Activated CD8-positive, alpha-beta T cell treated with anti-CD3 and anti-CD28 coated beads, Interleukin-2, amount 10 ng/mL, durations not matched to agents 7 days and 5 days (primary cell): ENCODE measurements at regions not wholly inside any gene's neighbourhood (a gene's known extent, or its start where the extent isn't known, plus 50 kb on each side); places are given as distances from the start of the nearest gene placed in this dataset.

Source experiments
- ATAC-seq: fragments of 150-1000 bp; cut with Tn5 transposase; one replicate; pipeline ENCODE4 v1.10.0; 2021; ENCODE audit warnings: moderate library complexity
- CTCF ChIA-PET: fragments of 350-600 bp; sonication (Branson Sonifier 250); formaldehyde crosslinking; loops from one replicate; lab custom pipeline; 2021; ENCODE audit warnings: antibody characterized with exemption; lab: Charles Lee
- POLR2A ChIA-PET: fragments of 350-600 bp; sonication (Branson Sonifier 250); formaldehyde crosslinking; loops from one replicate; lab custom pipeline; 2021; ENCODE audit warnings: antibody characterized with exemption; lab: Charles Lee
- DNase-seq: peaks from one replicate; pipeline ENCODE4 v3.0.0-alpha.2; 2020
- H3K27ac Mint-ChIP-seq: one replicate; pipeline ENCODE4 v1.8.0; 2021; ENCODE audit warnings: mild to moderate bottlenecking, mixed read lengths
- H3K27me3 Mint-ChIP-seq: one replicate; pipeline ENCODE4 v1.8.0; 2021; ENCODE audit warnings: low read depth, mixed read lengths
- H3K36me3 Mint-ChIP-seq: one replicate; pipeline ENCODE4 v1.8.0; 2021; ENCODE audit warnings: low read depth, mixed read lengths
- H3K4me1 Mint-ChIP-seq: one replicate; pipeline ENCODE4 v1.8.0; 2021; ENCODE audit warnings: low read depth, mixed read lengths
- H3K4me3 Mint-ChIP-seq: one replicate; pipeline ENCODE4 v1.8.0; 2021; ENCODE audit warnings: mild to moderate bottlenecking, mixed read lengths
- H3K9me3 Mint-ChIP-seq: one replicate; pipeline ENCODE4 v1.8.0; 2022; ENCODE audit warnings: mixed read lengths; ENCODE audit not compliant: insufficient read depth

DNA sequence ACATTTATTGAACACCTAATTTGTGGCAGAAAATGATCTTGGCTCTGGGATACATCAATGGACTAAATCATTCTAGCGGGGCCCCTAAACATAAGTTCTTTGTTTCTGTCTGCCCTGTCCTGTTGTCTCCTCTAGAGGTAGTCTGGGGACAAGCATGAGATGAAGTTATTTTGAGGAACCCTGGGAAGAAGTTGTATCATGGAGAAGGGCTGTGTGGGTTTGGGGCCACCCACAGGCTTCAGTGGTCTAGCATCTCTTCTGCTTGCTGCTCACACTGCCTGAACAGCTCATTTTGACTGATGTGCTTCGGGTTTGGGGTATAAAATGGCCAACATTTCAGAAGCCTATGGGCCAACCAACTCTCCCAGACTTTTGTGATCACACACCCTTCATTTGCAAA lies 50.3 kb upstream of the OSBPL11 start:
- no peaks in the 10 kb centered on the region for H3K27me3 Mint-ChIP-seq
- no peak overlapping the region for H3K27ac Mint-ChIP-seq
- no peaks in the 10 kb centered on the region for H3K4me1 Mint-ChIP-seq
- DNase-seq (no peak), ATAC-seq (no peak)
- H3K36me3 Mint-ChIP-seq = no peaks in the 10 kb centered on the region
- no peak overlapping the region for H3K4me3 Mint-ChIP-seq
- ChIA-PET POLR2A (no interaction called here), CTCF (no interaction called here)
- H3K9me3 Mint-ChIP-seq = no peaks in the 10 kb centered on the region

DNA sequence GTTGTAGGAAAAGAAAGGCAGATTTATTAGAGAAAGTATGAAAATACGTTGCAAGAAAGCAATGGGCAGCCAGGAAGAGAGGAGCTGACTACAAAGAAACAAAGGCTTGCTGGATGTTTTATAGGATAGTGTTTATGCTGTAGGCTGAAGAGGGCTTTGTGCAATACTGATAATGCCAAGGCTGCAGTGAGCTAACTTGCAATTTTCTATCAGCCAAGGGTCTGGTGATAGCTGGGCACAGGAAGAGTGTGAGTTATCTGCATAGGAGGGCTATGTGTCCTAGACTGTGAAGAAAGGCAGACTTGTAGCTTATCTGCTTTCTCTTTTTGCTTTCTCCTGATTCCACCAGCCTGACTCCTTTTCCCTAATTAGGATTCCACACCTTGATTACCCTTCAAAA lies 51.3 kb upstream of the OSBPL11 start:
- ATAC-seq = no peak
- Mint-ChIP-seq H3K9me3 (no peaks in the 10 kb centered on the region), H3K4me1 (no peaks in the 10 kb centered on the region), H3K27ac (no peak overlapping the region), H3K36me3 (no peaks in the 10 kb centered on the region), H3K4me3 (no peak overlapping the region), H3K27me3 (no peaks in the 10 kb centered on the region)
- ChIA-PET POLR2A (no interaction called here), CTCF (no interaction called here)
- DNase-seq = no peak

DNA sequence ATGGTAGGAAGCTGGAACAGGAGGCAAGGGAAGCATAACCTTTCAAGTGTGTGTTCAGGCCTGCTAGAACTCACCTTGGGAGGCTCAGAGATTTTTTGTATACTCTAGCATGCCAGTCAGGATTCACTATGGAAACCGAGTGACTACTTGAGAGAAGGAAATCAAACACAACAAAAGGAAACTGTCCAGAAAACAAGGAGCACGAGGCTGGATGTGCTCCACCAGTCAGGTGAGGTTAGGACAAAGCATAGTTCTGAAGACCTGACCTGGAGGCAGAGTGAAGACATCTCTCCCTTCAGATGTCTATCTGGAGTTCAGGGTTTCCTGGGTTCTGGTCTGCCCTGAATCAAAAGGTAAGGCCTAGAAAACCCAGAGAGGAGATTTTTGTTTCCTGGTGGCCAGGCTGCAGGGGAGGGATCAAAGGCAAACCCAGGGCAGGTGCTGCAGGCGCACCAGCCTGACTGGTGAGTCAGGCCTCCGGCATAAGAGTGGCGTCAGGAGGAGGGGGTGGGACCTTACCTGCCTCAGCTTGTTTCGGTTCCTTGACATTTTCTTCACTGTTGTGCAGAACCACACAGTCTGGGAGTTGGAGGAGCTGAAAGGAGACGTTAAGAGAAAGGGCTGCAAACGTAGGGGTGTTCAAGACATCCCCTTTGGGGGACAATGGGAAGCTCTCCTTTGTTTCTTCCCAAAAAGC lies 52.2 kb upstream of the OSBPL11 start:
- no peaks in the 10 kb centered on the region for H3K4me1 Mint-ChIP-seq
- ATAC-seq (no peak), DNase-seq (no peak)
- H3K27ac Mint-ChIP-seq = no peak overlapping the region
- CTCF ChIA-PET = no interaction called here
- no peak overlapping the region for H3K4me3 Mint-ChIP-seq
- no peaks in the 10 kb centered on the region for H3K27me3 Mint-ChIP-seq
- POLR2A ChIA-PET = no interaction called here
- no peaks in the 10 kb centered on the region for H3K9me3 Mint-ChIP-seq
- no peaks in the 10 kb centered on the region for H3K36me3 Mint-ChIP-seq

DNA sequence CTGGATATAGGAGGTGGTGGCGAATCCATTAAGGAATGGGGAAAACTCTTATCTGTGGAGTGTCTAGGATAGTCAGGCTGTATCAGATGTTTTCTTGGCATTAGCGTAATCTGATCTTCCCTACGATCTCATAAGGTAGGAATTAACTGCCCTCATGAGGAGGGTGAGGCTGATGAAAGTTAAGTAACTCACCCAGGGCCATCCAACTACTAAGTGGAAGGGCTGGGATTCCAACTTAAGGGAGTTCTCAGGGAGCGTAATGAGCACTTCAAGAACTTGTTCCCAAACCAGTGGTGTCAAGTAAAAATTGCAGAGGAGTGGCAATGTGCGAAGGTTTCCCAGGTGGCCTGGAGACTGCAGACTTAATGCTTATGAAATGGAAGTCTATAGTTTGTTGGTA lies 55.9 kb upstream of the OSBPL11 start:
- no peak for ATAC-seq
- CTCF ChIA-PET = no interaction called here
- no peak overlapping the region for H3K4me3 Mint-ChIP-seq

DNA sequence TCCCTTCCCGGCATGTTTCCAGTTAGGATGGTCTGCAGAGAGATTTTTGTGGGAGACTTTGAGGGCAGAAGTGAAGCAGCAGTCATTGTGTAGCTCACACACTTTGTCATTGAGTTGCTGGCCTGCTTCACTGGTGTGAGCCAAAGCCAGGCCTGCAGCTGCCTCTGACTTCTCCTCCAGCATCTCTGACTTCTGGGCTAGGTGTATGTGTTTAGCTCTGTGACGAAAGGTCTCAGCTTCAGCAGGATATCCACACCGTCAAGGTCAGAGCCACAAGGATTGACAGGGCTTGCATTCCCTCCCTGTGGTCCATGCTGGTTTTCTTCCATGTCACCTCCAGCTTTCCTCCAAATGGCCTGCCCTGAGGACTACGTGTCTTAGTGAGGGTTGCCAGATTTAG lies 57.1 kb upstream of the OSBPL11 start:
- Mint-ChIP-seq H3K4me3 (no peak overlapping the region), H3K9me3 (no peaks in the 10 kb centered on the region), H3K27ac (no peak overlapping the region), H3K36me3 (no peaks in the 10 kb centered on the region), H3K4me1 (no peaks in the 10 kb centered on the region), H3K27me3 (no peaks in the 10 kb centered on the region)
- ATAC-seq = no peak
- ChIA-PET CTCF (interaction anchor here (0.7 kb wide), 1 partner anchor 335 kb away, joined by 4 read pairs; no protein-coding TSS in a partner anchor), POLR2A (no interaction called here)
- no peak for DNase-seq

More for the DNA sequence above, 55.9 kb upstream of the OSBPL11 start:
- no peak overlapping the region for H3K27ac Mint-ChIP-seq
- H3K36me3 Mint-ChIP-seq = no peaks in the 10 kb centered on the region
- no peaks in the 10 kb centered on the region for H3K27me3 Mint-ChIP-seq
- no peaks in the 10 kb centered on the region for H3K9me3 Mint-ChIP-seq
- POLR2A ChIA-PET = no interaction called here
- H3K4me1 Mint-ChIP-seq = no peaks in the 10 kb centered on the region
- no peak for DNase-seq

DNA sequence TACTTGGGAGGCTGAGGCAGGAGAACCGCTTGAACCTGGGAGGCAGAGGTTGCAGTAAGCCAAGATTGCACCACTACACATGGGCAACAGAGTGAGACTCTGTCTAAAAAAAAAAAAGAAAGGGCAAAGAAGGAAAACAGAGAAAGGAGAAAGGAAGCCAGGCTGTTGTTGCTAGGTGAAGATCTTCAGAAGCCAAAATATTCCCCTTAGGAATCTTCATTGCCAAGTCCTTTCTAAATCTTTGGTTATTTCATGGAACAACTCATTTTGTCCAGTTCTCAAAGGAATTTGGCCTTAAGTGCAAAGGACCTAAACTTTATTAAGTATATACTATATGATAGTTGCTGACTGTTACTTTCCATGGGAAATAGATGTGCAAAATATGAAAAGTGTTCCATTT lies 59.2 kb upstream of the OSBPL11 start:
- DNase-seq (no peak), ATAC-seq (no peak)
- Mint-ChIP-seq H3K36me3 (no peaks in the 10 kb centered on the region), H3K4me3 (no peak overlapping the region), H3K9me3 (no peaks in the 10 kb centered on the region), H3K27me3 (no peaks in the 10 kb centered on the region), H3K27ac (no peak overlapping the region), H3K4me1 (no peaks in the 10 kb centered on the region)
- CTCF ChIA-PET = no interaction called here
- POLR2A ChIA-PET = no interaction called here

DNA sequence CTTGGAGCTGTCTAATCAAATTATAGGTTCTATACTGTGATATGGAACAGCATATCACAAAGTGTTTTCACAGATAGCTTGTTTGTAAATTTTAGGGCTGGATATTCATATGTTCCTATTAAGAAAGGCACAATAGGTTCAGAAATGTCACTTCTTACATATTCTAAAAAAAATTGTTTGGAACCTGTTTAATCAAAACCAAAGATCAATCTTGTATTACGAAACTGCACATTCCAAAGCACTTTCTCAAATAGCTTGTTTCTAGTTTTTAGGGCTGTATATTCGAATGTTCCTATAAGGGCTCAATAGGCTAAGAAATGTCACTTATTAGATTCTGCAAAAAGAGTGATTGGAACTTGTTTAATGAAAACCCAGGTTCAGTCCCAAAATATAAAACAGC lies 67.4 kb upstream of the OSBPL11 start:
- ATAC-seq = no peak
- Mint-ChIP-seq H3K27ac (no peak overlapping the region), H3K27me3 (no peaks in the 10 kb centered on the region), H3K4me1 (no peaks in the 10 kb centered on the region), H3K4me3 (no peak overlapping the region), H3K36me3 (no peaks in the 10 kb centered on the region), H3K9me3 (no peaks in the 10 kb centered on the region)
- CTCF ChIA-PET = interaction anchor here (0.9 kb wide), 1 partner anchor 9 kb away, joined by 3 read pairs; no protein-coding TSS in a partner anchor
- DNase-seq = no peak
- POLR2A ChIA-PET = no interaction called here

DNA sequence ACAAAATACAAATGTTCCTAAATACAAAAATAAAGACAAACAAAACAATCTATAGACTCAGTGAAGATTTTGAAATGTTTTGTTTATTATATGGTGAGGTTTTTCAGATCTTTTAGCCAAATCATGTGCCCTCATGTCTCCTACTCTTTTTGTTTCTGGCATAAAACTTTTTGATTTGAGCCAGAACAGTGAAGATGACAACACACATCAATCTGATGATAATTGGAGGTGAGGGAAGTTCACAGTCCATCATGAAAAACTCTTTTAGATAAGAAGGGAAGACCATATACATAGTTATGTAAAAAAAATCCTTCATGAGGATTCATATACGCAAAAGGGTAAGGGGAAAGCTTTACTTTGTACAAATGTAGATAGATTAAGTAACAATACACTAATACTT lies 75.1 kb upstream of the OSBPL11 start:
- Mint-ChIP-seq H3K36me3 (no peaks in the 10 kb centered on the region), H3K27me3 (peaks cover 2% of the 10 kb centered on the region), H3K4me1 (no peaks in the 10 kb centered on the region), H3K27ac (no peak overlapping the region), H3K9me3 (no peaks in the 10 kb centered on the region), H3K4me3 (no peak overlapping the region)
- CTCF ChIA-PET = no interaction called here
- DNase-seq (no peak), ATAC-seq (no peak)
- POLR2A ChIA-PET = no interaction called here

DNA sequence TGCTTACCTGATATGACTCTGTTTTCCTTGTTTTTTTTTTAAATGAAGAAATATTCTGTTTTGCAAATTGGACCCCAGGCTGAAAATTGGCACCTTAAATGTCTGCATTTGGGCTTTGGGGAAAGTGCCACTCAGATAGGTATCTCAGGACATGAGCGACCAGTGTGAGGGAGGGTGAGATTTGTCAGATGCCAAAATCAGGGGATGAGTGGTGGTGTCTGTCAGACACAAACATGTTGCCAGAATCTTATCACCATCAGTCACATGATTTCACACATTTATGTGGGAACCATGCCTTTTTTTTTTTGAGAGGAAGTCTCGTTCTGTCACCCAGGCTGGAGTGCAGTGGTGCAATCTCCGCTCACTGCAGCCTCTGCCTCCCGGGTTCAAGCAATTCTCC lies 75.6 kb upstream of the OSBPL11 start:
- Mint-ChIP-seq H3K27me3 (peaks cover 2% of the 10 kb centered on the region), H3K9me3 (no peaks in the 10 kb centered on the region), H3K4me3 (no peak overlapping the region), H3K27ac (no peak overlapping the region), H3K36me3 (no peaks in the 10 kb centered on the region), H3K4me1 (no peaks in the 10 kb centered on the region)
- ATAC-seq (no peak), DNase-seq (no peak)
- POLR2A ChIA-PET = no interaction called here
- CTCF ChIA-PET = no interaction called here

DNA sequence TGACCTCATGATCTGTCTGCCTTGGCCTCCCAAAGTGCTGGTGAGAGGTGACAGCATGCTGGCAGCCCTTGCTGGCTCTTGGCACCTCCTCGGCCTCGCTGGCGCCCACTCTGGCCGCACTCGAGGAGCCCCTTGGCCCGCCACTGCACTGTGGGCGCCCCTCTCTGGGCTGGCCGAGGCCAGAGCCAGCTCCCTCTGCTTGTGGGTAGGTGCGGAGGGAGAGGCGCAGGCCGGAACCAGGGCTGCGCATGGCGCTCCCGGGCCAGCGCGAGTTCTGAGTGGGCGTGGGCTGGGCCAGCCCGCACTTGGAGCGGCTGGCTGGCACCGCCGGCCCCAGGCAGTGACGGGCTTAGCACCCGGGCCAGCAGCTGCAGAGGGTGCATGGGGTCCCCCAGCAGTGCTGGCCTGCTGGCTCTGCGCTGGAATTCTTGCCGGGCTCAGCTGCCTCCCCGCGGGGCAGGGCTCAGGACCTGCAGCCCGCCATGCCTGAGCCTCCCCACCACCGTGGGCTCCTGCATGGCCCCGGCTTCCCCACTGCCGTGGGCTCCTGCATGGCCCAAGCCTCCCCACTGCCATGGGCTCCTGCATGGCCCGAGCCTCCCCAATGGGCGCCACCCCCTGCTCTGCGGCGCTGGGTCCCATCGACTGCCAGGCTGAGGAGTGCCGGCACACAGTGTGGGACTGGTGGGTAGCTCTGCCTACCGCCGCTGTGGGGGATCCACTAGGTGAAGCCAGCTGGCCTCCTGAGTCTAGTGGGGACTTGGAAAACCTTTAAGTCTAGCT lies 76.4 kb upstream of the OSBPL11 start:
- ChIA-PET CTCF (interaction anchor here (1.0 kb wide), 1 partner anchor 9 kb away, joined by 3 read pairs; no protein-coding TSS in a partner anchor), POLR2A (no interaction called here)
- H3K27ac Mint-ChIP-seq = no peak overlapping the region
- no peak for ATAC-seq
- H3K36me3 Mint-ChIP-seq = no peaks in the 10 kb centered on the region
- H3K27me3 Mint-ChIP-seq = peaks cover 2% of the 10 kb centered on the region
- DNase-seq = no peak
- H3K9me3 Mint-ChIP-seq = no peaks in the 10 kb centered on the region
- no peaks in the 10 kb centered on the region for H3K4me1 Mint-ChIP-seq
- no peak overlapping the region for H3K4me3 Mint-ChIP-seq

DNA sequence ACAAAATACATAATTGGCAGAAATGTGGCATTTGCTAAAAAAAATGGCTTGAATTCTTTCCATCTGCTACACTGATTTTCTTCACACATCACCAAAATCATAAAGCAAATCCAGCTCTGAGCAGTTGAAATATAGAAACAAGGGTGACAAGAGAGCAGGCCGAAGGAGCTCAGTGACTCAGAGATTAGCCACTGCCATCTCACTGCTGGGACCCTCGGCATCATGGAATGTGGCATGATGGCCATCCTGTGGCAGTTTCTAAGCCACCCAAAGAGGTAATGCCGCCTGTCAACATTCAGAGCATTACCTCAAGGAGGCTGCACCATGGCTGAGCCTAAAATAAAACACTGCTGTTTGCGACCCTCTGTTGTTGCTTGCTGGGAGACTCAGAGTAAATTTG lies 80.5 kb upstream of the OSBPL11 start:
- Mint-ChIP-seq H3K9me3 (no peaks in the 10 kb centered on the region), H3K4me3 (no peak overlapping the region), H3K4me1 (no peaks in the 10 kb centered on the region), H3K27me3 (peaks cover 2% of the 10 kb centered on the region), H3K36me3 (no peaks in the 10 kb centered on the region), H3K27ac (no peak overlapping the region)
- DNase-seq = no peak
- POLR2A ChIA-PET = no interaction called here
- no peak for ATAC-seq
- CTCF ChIA-PET = no interaction called here

DNA sequence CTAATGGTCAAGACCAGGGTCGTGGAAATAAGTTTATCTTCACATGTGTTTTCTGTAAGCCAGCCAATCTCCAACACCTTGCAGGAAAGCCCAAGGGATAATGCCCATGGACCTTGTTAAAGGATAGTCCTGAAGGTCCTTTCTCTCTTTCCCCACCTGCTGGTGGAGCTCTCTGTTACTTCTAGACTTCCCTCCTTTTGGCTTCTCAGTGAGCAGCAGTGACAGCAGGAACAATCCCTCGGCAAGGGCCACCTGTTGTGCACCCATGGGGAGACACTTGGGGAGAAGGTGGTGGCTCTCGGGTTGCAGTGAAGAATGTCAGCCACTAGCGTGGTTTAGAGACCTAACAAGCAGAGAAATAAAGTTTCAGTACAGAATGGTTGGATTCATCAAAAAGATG lies 84.0 kb upstream of the OSBPL11 start:
- no peaks in the 10 kb centered on the region for H3K36me3 Mint-ChIP-seq
- no peak overlapping the region for H3K4me3 Mint-ChIP-seq
- no peak overlapping the region for H3K27ac Mint-ChIP-seq
- ChIA-PET CTCF (no interaction called here), POLR2A (interaction anchor here (0.6 kb wide), 1 partner anchor 605 kb away, joined by 3 read pairs; no protein-coding TSS in a partner anchor)
- H3K9me3 Mint-ChIP-seq = no peaks in the 10 kb centered on the region
- no peaks in the 10 kb centered on the region for H3K27me3 Mint-ChIP-seq
- DNase-seq = no peak
- no peaks in the 10 kb centered on the region for H3K4me1 Mint-ChIP-seq
- no peak for ATAC-seq
